Colonic mucosa (tissue), 4 donors: ENCODE measurements at regions not wholly inside any gene's neighbourhood (a gene's known extent, or its start where the extent isn't known, plus 50 kb on each side); places are given as distances from the start of the nearest gene placed in this dataset.

Experiments
- DNase-seq: peaks from one replicate; pipeline ENCODE4 v3.0.0-alpha.2; 2020
- H3K27ac ChIP-seq: fragments of 200-600 bp; one replicate; pipeline ENCODE4 v1.8.0; 2021
- H3K27me3 ChIP-seq: fragments of 200-600 bp; one replicate; pipeline ENCODE4 v1.8.0; 2021
- H3K36me3 ChIP-seq: fragments of 200-600 bp; one replicate; pipeline ENCODE4 v1.8.0; 2021
- H3K4me1 ChIP-seq: fragments of 200-600 bp; one replicate; pipeline ENCODE4 v1.8.0; 2021; ENCODE audit warnings: mild to moderate bottlenecking
- H3K4me3 ChIP-seq: fragments of 200-600 bp; one replicate; pipeline ENCODE4 v1.8.0; 2021
- H3K9ac ChIP-seq, 2 donors: one replicate each; pipeline ENCODE4 v1.7.0; 2013; ENCODE audit warnings: control low read depth in 2 of 2, low read depth in 2 of 2, low read length in 2 of 2
- H3K9me3 ChIP-seq: fragments of 200-600 bp; one replicate; pipeline ENCODE4 v1.8.0; 2021
- CTCF ChIP-seq: fragments of 200-600 bp; IDR thresholded peaks from one replicate; pipeline ENCODE4 v1.8.0; 2022; ENCODE audit warnings: antibody characterized with exemption, mild to moderate bottlenecking
- intact Hi-C: fragments of 100-400 bp; cut with DNase I; formaldehyde crosslinking; loops from one replicate; pipeline ENCODE4 v1.14.1; 2022
- donor health status: healthy.
- donor health status: DM: no; HTN: no; CAD: no.
- donor health status: DM: no; HTN: no; CAD: no.

GRCh38 chr1:244970744-244971551, 106.6 kb upstream of the HNRNPU start:
- peak; percentile 50 for TF ChIP-seq CTCF
- Histone ChIP-seq H3K36me3 (no peaks in the 10 kb centered on the region), H3K27ac (peak overlapping the region; percentile 95), H3K27me3 (no peaks in the 10 kb centered on the region), H3K9ac (peak overlapping the region; percentile 93 to 98), H3K4me3 (peak overlapping the region; percentile 42), H3K4me1 (no peaks in the 10 kb centered on the region), H3K9me3 (no peaks in the 10 kb centered on the region)
- peak; percentile 94 for DNase-seq
- intact Hi-C loops: loop anchor here (2.0 to 10.0 kb wide), 3 partner anchors 74 to 136 kb away; partner anchors contain the start of genes COX20 and HNRNPU

- DNase-seq: no peak
- Histone ChIP-seq H3K9me3 (no peaks in the 10 kb centered on the region), H3K36me3 (no peaks in the 10 kb centered on the region), H3K4me1 (no peaks in the 10 kb centered on the region), H3K27me3 (no peaks in the 10 kb centered on the region), H3K4me3 (peak overlapping the region; percentile 55), H3K9ac (peak overlapping the region; percentile 93 to 98), H3K27ac (peak overlapping the region; percentile 95)
- no peak for TF ChIP-seq CTCF
- intact Hi-C loops: loop anchor here (2.0 to 10.0 kb wide), 3 partner anchors 75 to 135 kb away; partner anchors contain the start of genes COX20 and HNRNPU
These were observed 105.9 kb upstream of the HNRNPU start for GRCh38 chr1:244970236-244970743.

- peak overlapping the region; percentile 93 to 98 for H3K9ac ChIP-seq
- TF ChIP-seq CTCF: no peak
- H3K4me1 ChIP-seq: peaks cover 4% of the 10 kb centered on the region
- DNase-seq: peak; percentile 74
- H3K4me3 ChIP-seq: peak overlapping the region; percentile 55
- intact Hi-C loops: loop anchor here (2.0 to 10.0 kb wide), 3 partner anchors 75 to 135 kb away; partner anchors contain the start of genes COX20 and HNRNPU
- H3K9me3 ChIP-seq: no peaks in the 10 kb centered on the region
- H3K36me3 ChIP-seq: no peaks in the 10 kb centered on the region
- H3K27ac ChIP-seq: peak overlapping the region; percentile 95
- no peaks in the 10 kb centered on the region for H3K27me3 ChIP-seq
These were observed 105.3 kb upstream of the HNRNPU start for GRCh38 chr1:244969355-244970235.

GRCh38 chr1:244968881-244969280, 104.5 kb upstream of the HNRNPU start:
- Histone ChIP-seq H3K9ac (peak overlapping the region in 1 of 2 donors; percentile 93), H3K27ac (peak overlapping the region; percentile 95), H3K36me3 (no peaks in the 10 kb centered on the region), H3K4me1 (peaks cover 4% of the 10 kb centered on the region), H3K4me3 (peak overlapping the region; percentile 55), H3K9me3 (no peaks in the 10 kb centered on the region), H3K27me3 (no peaks in the 10 kb centered on the region)
- TF ChIP-seq CTCF: no peak
- DNase-seq: no peak
- intact Hi-C loops: no loop called here

- H3K9ac ChIP-seq: peak overlapping the region in 1 of 2 donors; percentile 57
- intact Hi-C loops: no loop called here
- peaks cover 4% of the 10 kb centered on the region for H3K4me1 ChIP-seq
- no peak for DNase-seq
- no peaks in the 10 kb centered on the region for H3K9me3 ChIP-seq
- H3K36me3 ChIP-seq: no peaks in the 10 kb centered on the region
- no peaks in the 10 kb centered on the region for H3K27me3 ChIP-seq
- no peak overlapping the region for H3K4me3 ChIP-seq
- peak overlapping the region; percentile 95 for H3K27ac ChIP-seq
- TF ChIP-seq CTCF: no peak
These were observed 104.1 kb upstream of the HNRNPU start for GRCh38 chr1:244968471-244968871.
